HL-60 (cell line): ENCODE measurements at regions not wholly inside any gene's neighbourhood (a gene's known extent, or its start where the extent isn't known, plus 50 kb on each side); places are given as distances from the start of the nearest gene placed in this dataset.

Source experiments
- DNase-seq, 2 experiments: peaks; one replicate each; pipeline ENCODE4 v3.0.0-alpha.2; 2010 to 2020; ENCODE audit warnings: low read depth in 1 of 2, low spot score in 1 of 2
- H3K27ac ChIP-seq: fragments of 250-450 bp; sonication (Bioruptor Pico); replicated peaks from 2 replicates; pipeline ENCODE4 v1.5.1; 2020; ENCODE audit warnings: mild to moderate bottlenecking, moderate library complexity
- H3K27me3 ChIP-seq: fragments of 250-450 bp; sonication (Bioruptor Pico); 2 replicates; pipeline ENCODE4 v1.5.1; 2021; ENCODE audit warnings: mild to moderate bottlenecking, moderate library complexity; ENCODE audit not compliant: insufficient read depth, poor library complexity, severe bottlenecking
- H3K4me3 ChIP-seq: replicated peaks from 2 replicates; pipeline ENCODE4 v1.5.1; 2011; ENCODE audit warnings: mild to moderate bottlenecking, control low read depth, low read length; ENCODE audit not compliant: insufficient read depth
- CTCF ChIP-seq: IDR thresholded peaks from one replicate; pipeline ENCODE4 v1.5.1; 2011; ENCODE audit warnings: low read length, control low read depth, inconsistent platforms; ENCODE audit not compliant: insufficient read depth
- GABPA ChIP-seq: IDR thresholded peaks from 2 replicates; pipeline ENCODE4 v1.6.1; 2012; ENCODE audit warnings: low read depth
- POLR2AphosphoS5 ChIP-seq: IDR thresholded peaks from 2 replicates; pipeline ENCODE4 v1.6.1; 2012; ENCODE audit warnings: low read depth
- REST ChIP-seq: IDR thresholded peaks from 2 replicates; pipeline ENCODE4 v1.6.1; 2012; ENCODE audit warnings: low read depth; ENCODE audit not compliant: insufficient replicate concordance
- SPI1 ChIP-seq: IDR thresholded peaks from 2 replicates; pipeline ENCODE4 v1.6.1; 2012; ENCODE audit warnings: low read depth, mild to moderate bottlenecking, borderline replicate concordance

GRCh38 chr12:132401982-132402381 lies 72.6 kb upstream of the GALNT9 start:
- H3K27ac ChIP-seq = no peak overlapping the region
- DNase-seq = no peak
- H3K4me3 ChIP-seq = no peak overlapping the region
- peaks cover 17% of the 10 kb centered on the region for H3K27me3 ChIP-seq
- TF ChIP-seq CTCF (no peak), SPI1 (no peak), GABPA (no peak), POLR2AphosphoS5 (no peak), REST (no peak)

GRCh38 chr12:132400011-132400641 lies 70.7 kb upstream of the GALNT9 start:
- TF ChIP-seq REST (no peak), POLR2AphosphoS5 (no peak), SPI1 (no peak), CTCF (no peak), GABPA (no peak)
- no peak overlapping the region for H3K4me3 ChIP-seq
- no peak for DNase-seq
- no peak overlapping the region for H3K27ac ChIP-seq
- peaks cover 20% of the 10 kb centered on the region for H3K27me3 ChIP-seq

GRCh38 chr12:132399092-132400010 lies 70.0 kb upstream of the GALNT9 start:
- peaks cover 19% of the 10 kb centered on the region for H3K27me3 ChIP-seq
- TF ChIP-seq REST = no peak
- no peak for TF ChIP-seq CTCF
- TF ChIP-seq SPI1 = no peak
- no peak for TF ChIP-seq POLR2AphosphoS5
- TF ChIP-seq GABPA = no peak

More at GRCh38 chr12:132399092-132400010, 70.0 kb upstream of the GALNT9 start:
- Histone ChIP-seq H3K4me3 (no peak overlapping the region), H3K27ac (no peak overlapping the region)
- no peak for DNase-seq
